GM18861 (cell line): ENCODE measurements at regions not wholly inside any gene's neighbourhood (a gene's known extent, or its start where the extent isn't known, plus 50 kb on each side); places are given as distances from the start of the nearest gene placed in this dataset.
"Not testable (repeated sequence)": the region's sequence is repeated elsewhere in the genome, so short reads cannot be mapped to it uniquely, and the experiment has no call there.

Source experiments
- ATAC-seq: cut with Tn5 transposase; IDR thresholded peaks from one replicate; pipeline ENCODE4 v1.9.1; 2021; ENCODE audit not compliant: unreplicated experiment

- ATAC-seq = no peak
These were observed 360.2 kb downstream of the GLUD2 start for GRCh38 chrX:121407627-121408026.

DNA sequence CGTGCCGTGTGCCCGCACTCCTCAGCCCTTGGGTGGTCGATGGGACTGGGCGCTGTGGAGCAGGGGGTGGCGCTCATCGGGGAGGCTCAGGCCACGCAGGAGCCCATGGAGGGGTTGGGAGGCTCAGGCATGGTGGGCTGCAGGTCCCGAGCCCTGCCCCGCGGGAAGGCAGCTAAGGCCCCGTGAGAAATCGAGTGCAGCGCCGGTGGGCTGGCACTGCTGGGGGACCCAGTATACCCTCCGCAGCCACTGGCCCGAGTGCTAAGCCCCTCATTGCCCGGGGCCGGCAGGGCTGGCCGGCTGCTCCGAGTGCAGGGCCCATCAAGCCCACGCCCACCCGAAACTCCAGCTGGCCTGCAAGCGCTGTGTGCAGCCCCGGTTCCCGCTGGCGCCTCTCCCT, 384.1 kb downstream of the GLUD2 start:
- ATAC-seq = not testable (repeated sequence)

- ATAC-seq = no peak
These were observed 385.9 kb downstream of the GLUD2 start for GRCh38 chrX:121433289-121433688.

DNA sequence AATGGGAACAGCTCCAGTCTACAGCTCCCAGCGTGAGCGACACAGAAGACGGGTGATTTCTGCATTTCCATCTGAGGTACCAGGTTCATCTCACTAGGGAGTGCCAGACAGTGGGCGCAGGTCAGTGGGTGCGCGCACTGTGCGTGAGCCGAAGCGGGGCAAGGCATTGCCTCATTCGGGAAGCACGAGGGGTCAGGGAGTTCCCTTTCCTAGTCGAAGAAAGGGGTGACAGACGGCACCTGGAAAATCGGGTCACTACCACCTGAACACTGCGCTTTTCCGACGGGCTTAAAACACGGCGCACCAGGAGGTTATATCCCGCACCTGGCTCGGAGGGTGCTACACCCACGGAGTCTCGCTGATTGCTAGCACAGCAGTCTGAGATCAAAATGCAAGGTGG, 390.3 kb downstream of the GLUD2 start:
- not testable (repeated sequence) for ATAC-seq

DNA sequence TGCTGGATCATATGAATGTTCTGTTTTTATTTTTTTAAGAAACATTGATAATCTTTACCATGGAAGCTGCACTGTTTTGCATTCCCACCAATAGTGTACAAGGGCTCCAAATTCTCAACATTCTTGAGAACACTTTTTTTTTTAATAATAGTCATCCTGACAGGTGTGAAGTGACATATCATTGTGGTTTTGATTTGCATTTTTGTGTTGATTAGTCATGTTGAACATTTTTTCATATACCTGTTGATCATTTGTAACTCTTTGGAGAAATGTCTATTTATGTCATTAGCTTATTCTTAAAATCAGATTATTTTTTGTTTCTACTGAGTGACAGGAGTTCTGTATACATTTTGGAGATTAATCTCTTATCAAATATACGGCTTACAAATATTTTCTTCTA, 408.5 kb downstream of the GLUD2 start:
- ATAC-seq = peak; percentile 47

DNA sequence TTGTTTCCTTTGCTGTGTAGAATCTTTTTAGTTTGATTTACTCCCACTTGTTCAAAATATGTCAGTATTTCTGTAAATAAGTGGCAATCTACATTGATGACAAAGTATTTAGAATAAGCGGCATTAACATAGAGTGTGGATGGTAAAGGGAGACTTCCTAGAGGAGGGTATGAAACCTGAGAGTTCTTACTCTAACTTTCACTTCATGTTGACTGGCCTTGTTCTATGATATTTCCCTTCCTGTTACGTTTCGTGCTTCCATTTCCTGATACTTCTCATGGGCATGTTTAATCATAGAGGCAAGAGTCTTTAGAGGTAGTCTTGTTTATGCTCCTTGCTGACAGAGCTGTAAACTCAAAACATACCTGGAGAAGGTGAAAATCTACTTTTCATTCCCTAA, 408.9 kb downstream of the GLUD2 start:
- ATAC-seq = peak; percentile 97

- ATAC-seq = peak; percentile 38
These were observed 409.7 kb downstream of the GLUD2 start for GRCh38 chrX:121457096-121457495.

DNA sequence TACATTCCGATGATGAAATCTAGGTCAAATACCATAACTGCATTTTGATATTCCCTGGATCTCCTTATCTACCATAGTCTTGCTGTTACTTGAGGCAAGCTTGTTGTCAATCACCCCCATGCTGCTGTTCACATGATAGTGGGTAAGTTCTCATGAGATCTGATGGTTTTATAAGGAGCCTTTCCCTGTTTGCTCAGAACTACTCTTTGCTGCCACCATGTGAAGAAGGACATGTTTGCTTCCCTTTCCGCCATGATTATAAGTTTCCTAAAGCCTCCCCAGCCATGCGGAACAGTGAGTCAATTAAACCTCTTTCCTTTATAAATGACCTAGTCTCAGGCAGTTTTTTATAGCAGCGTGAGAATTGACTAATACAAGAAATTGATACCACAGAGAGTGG, 432.0 kb downstream of the GLUD2 start:
- no peak for ATAC-seq

DNA sequence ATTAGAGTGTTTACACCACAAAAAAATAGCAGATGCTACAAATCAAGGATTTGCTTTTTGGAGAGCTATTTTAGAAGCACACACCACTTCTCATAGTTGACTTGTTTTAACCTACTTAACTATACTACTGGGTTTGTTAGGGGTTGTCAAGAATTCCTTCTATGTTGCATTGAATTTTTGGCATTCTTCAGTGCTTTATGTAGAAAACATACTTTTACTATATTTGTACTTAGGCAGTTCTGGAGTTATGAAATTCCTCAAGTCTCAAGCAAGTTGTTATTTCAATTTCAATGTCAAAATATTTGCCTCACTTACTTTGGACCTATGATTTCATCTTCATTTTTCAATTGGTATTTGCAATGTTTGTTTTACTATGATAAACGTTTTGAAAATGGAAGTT, 449.6 kb downstream of the GLUD2 start:
- ATAC-seq = no peak

DNA sequence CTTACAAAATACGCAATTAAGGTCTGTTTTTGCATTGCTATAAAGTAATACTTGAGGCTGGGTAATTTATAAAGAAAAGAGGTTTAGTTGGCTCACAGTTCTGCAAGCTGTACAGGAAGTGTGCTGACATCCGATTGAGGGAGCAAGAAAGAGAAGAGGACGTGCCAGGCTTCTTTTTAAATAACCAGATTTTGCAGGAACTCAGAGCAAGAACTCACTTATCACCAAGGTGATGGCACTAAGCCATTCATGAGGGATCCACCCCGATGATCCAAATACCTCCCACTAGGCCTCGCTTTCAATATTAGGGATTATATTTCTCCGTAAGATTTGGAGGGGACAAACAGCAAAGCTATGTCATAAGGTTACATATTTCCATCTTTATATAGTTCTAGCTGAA, 456.7 kb downstream of the GLUD2 start:
- ATAC-seq = no peak

- no peak for ATAC-seq
These were observed 498.9 kb downstream of the GLUD2 start for GRCh38 chrX:121546317-121546716.

DNA sequence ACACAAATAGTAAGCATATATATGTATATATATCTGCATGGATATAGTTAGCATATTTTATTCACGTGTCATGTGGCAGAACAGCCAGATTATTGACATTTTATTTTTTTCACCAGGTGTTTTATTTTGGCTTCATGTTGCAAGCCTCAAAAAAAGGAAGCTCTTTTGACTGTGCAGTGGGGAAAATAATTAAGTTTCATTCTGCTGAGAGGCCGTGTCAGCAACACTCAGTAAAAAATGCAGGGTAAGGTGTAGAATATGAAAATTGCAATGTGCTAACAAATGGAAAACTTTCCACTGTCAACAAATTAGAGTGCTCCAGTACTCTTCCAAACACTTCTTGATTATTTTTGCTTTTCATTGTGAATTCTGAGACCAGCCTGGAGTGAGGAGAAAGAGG, 511.5 kb downstream of the GLUD2 start:
- ATAC-seq = no peak

DNA sequence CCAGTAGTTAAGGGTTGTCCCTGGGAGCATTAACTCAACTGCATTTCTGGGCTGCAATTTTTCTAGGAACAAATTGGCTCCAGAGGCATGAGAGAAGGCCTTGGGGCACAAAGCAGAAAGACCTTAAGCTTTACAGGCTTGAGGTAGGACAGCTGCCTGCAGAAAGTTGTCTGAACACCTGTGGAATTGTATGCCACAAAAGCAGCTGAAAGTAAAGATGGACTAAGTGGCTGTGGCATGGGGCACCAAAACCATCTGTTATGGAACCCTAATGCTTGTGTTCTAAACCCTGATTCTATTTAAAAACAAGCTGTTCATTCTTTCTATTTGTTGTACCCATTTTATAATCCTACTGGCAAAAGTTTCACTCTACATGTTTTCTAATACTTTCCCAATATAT, 515.2 kb downstream of the GLUD2 start:
- no peak for ATAC-seq

DNA sequence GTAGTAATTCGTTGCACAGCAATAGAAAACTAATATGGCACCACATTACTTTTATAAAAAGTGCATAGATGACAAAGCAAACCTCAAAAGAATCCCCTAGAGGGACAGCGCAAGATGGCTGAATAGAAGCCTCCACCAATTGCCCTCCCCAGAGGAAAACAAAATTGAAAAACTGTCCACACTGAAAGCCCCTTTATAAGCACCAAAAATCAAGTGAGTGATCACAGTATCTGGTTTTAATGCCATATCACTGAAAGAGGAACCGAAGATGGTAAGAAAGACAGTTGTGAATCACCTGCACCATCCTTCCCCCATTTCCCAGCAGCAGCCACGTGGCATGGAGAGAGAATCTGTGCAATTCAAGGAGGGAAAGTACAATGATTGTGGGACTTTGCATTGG, 522.2 kb downstream of the GLUD2 start:
- peak; percentile 72 for ATAC-seq

GRCh38 chrX:121570072-121570841, 522.8 kb downstream of the GLUD2 start:
- peak; percentile 57 for ATAC-seq

DNA sequence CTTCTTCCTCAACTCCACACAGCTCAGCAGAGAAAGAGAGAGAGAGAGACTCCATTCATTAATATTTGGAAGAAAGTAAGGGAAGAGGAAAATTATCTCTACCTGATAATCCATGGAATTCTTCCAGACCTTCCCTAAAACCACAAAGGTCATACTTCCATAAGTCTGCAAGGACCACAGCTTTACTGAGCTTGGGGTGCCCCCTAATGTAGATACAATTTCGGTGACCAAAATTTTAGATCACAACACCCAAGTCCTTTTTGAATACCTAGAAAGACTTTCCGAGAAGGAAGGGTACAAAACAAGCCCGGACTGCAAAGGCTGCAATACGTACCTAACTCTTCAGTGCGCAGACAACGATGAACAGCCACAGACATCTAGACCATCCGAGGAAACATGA, 523.9 kb downstream of the GLUD2 start:
- no peak for ATAC-seq

- not testable (repeated sequence) for ATAC-seq
These were observed 527.0 kb downstream of the GLUD2 start for GRCh38 chrX:121574384-121574783.

GRCh38 chrX:121579016-121579760, 531.8 kb downstream of the GLUD2 start:
- peak; percentile 74 for ATAC-seq

DNA sequence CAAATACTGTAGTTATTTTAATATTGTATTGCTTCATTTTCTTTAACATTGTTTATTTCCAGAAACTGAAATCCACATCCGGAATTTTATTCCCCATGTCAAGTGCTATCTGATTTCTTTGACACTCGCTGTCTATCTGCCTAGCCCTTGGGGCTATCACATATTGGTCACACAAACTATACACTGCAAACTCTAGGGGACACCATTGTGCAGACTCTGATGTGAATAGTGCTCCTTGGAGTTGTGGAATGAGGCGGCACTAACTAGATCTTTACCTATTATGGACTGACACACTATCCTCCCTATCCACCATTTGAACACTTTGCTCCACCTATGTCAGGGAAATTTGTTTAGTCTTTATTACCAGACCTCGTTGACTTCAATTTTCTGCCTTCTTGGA, 534.5 kb downstream of the GLUD2 start:
- no peak for ATAC-seq

GRCh38 chrX:121585626-121586025, 538.2 kb downstream of the GLUD2 start:
- ATAC-seq = no peak

GRCh38 chrX:121592884-121593283, 545.5 kb downstream of the GLUD2 start:
- ATAC-seq = no peak

DNA sequence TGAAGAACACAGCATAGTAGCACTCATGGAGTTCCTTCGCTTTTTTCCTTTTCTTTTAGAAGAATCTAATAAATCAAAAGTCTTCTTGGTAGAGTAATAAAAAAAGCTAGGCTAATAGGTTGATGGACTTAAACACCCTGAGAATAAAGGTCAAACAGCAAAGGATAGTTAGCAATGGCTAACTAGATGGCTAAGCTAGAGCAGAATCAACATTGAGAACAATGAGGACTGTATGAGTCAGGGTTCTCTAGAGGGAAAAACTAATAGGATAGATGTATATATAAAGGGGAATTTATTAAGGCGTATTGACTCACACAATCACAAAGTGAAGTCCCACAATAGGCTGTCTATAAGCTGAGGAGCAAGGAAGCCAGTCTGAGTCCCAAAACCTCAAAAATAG, 550.9 kb downstream of the GLUD2 start:
- no peak for ATAC-seq
